ENCODE measurements at regions not wholly inside any gene's neighbourhood (a gene's known extent, or its start where the extent isn't known, plus 50 kb on each side); places are given as distances from the start of the nearest gene placed in this dataset.
"Not testable (repeated sequence)": the region's sequence is repeated elsewhere in the genome, so short reads cannot be mapped to it uniquely, and the experiment has no call there.

- not testable (repeated sequence) for H3K56ac ChIP-seq (ENCODE audit: low read length); H3K23ac ChIP-seq (ENCODE audit: low read length); H2BK15ac ChIP-seq (replicated peaks; ENCODE audit: low read depth); H3K18ac ChIP-seq (ENCODE audit: low read length); H3K79me2 ChIP-seq (ENCODE audit: control insufficient read depth, insufficient read depth, low read length); H3K4ac ChIP-seq (ENCODE audit: low read depth, low read length); H3K4me3 ChIP-seq (ENCODE audit: low read length); H3K27ac ChIP-seq (ENCODE audit: low read depth, low read length); DNase-seq; H3K79me1 ChIP-seq (ENCODE audit: low read length); H2BK5ac ChIP-seq (ENCODE audit: low read length); H3K4me2 ChIP-seq (ENCODE audit: low read length); H3K27me3 ChIP-seq (ENCODE audit: insufficient read depth, low read length, poor library complexity); H3K9ac ChIP-seq (ENCODE audit: low read length); H4K5ac ChIP-seq (ENCODE audit: low read length); H2AK5ac ChIP-seq (ENCODE audit: low read length); H3K4me1 ChIP-seq (ENCODE audit: control insufficient read depth, low read depth, low read length); H3K36me3 ChIP-seq (ENCODE audit: control insufficient read depth, insufficient read depth, low read length); H2BK120ac ChIP-seq (ENCODE audit: low read depth, low read length); H4K8ac ChIP-seq (ENCODE audit: low read depth, low read length)
- WGBS (ENCODE audit: extremely low coverage, insufficient coverage, low lambda C conversion rate), result no CpG with 5 or more reads among the region's 28 CpGs
Observed at GRCh38 chr1:189225794-189226145, 1251.9 kb downstream of the BRINP3 start.

GRCh38 chr1:189226779-189227178 is 1250.9 kb downstream of the BRINP3 start:
- Histone ChIP-seq H3K27ac (ENCODE audit: low read depth, low read length) (no peak overlapping the region), H3K4ac (ENCODE audit: low read depth, low read length) (no peak overlapping the region), H2BK5ac (ENCODE audit: low read length) (no peak overlapping the region), H2AK5ac (ENCODE audit: low read length) (no peak overlapping the region), H4K8ac (ENCODE audit: low read depth, low read length) (no peak overlapping the region), H3K23ac (ENCODE audit: low read length) (no peak overlapping the region), H3K4me1 (ENCODE audit: control insufficient read depth, low read depth, low read length) (no peaks in the 10 kb centered on the region), H3K27me3 (ENCODE audit: insufficient read depth, low read length, poor library complexity) (no peaks in the 10 kb centered on the region), H3K4me3 (ENCODE audit: low read length) (no peak overlapping the region), H3K56ac (ENCODE audit: low read length) (no peak overlapping the region), H3K79me2 (ENCODE audit: control insufficient read depth, insufficient read depth, low read length) (no peaks in the 10 kb centered on the region), H3K9ac (ENCODE audit: low read length) (no peak overlapping the region), H3K79me1 (ENCODE audit: low read length) (no peaks in the 10 kb centered on the region), H3K18ac (ENCODE audit: low read length) (no peak overlapping the region), H2BK15ac (replicated peaks; ENCODE audit: low read depth) (no peak overlapping the region), H2BK120ac (ENCODE audit: low read depth, low read length) (no peak overlapping the region), H3K4me2 (ENCODE audit: low read length) (no peak overlapping the region), H3K36me3 (ENCODE audit: control insufficient read depth, insufficient read depth, low read length) (no peaks in the 10 kb centered on the region), H4K5ac (ENCODE audit: low read length) (no peak overlapping the region)
- DNase-seq, result no peak
- no CpG with 5 or more reads among the region's 1 CpG for WGBS (ENCODE audit: extremely low coverage, insufficient coverage, low lambda C conversion rate)

GRCh38 chr1:189237008-189237407 is 1240.7 kb downstream of the BRINP3 start:
- no peak overlapping the region for H2AK5ac ChIP-seq (ENCODE audit: low read length)
- no peak overlapping the region for H3K4ac ChIP-seq (ENCODE audit: low read depth, low read length)
- H3K4me3 ChIP-seq (ENCODE audit: low read length), result no peak overlapping the region
- H3K4me2 ChIP-seq (ENCODE audit: low read length), result no peak overlapping the region
- no peaks in the 10 kb centered on the region for H3K79me2 ChIP-seq (ENCODE audit: control insufficient read depth, insufficient read depth, low read length)
- H4K8ac ChIP-seq (ENCODE audit: low read depth, low read length), result no peak overlapping the region
- H2BK5ac ChIP-seq (ENCODE audit: low read length), result no peak overlapping the region
- H3K9ac ChIP-seq (ENCODE audit: low read length), result no peak overlapping the region
- H3K36me3 ChIP-seq (ENCODE audit: control insufficient read depth, insufficient read depth, low read length), result no peaks in the 10 kb centered on the region
- WGBS (ENCODE audit: extremely low coverage, insufficient coverage, low lambda C conversion rate), result no CpG with 5 or more reads among the region's 3 CpGs
- H3K56ac ChIP-seq (ENCODE audit: low read length), result no peak overlapping the region
- no peak overlapping the region for H2BK120ac ChIP-seq (ENCODE audit: low read depth, low read length)
- peak; percentile 9 for DNase-seq
- no peak overlapping the region for H3K18ac ChIP-seq (ENCODE audit: low read length)
- H3K4me1 ChIP-seq (ENCODE audit: control insufficient read depth, low read depth, low read length), result no peaks in the 10 kb centered on the region
- no peak overlapping the region for H3K23ac ChIP-seq (ENCODE audit: low read length)
- no peaks in the 10 kb centered on the region for H3K79me1 ChIP-seq (ENCODE audit: low read length)
- no peak overlapping the region for H4K5ac ChIP-seq (ENCODE audit: low read length)
- H3K27me3 ChIP-seq (ENCODE audit: insufficient read depth, low read length, poor library complexity), result no peaks in the 10 kb centered on the region
- no peak overlapping the region for H3K27ac ChIP-seq (ENCODE audit: low read depth, low read length)
- H2BK15ac ChIP-seq (replicated peaks; ENCODE audit: low read depth), result no peak overlapping the region

GRCh38 chr1:189253601-189254350 is 1223.9 kb downstream of the BRINP3 start:
- H2BK15ac ChIP-seq (replicated peaks; ENCODE audit: low read depth), result no peak overlapping the region
- no peak overlapping the region for H3K18ac ChIP-seq (ENCODE audit: low read length)
- no peak overlapping the region for H2BK120ac ChIP-seq (ENCODE audit: low read depth, low read length)
- H3K4ac ChIP-seq (ENCODE audit: low read depth, low read length), result no peak overlapping the region
- no peak overlapping the region for H4K5ac ChIP-seq (ENCODE audit: low read length)
- no peaks in the 10 kb centered on the region for H3K79me2 ChIP-seq (ENCODE audit: control insufficient read depth, insufficient read depth, low read length)
- H3K4me3 ChIP-seq (ENCODE audit: low read length), result no peak overlapping the region
- no peak overlapping the region for H3K23ac ChIP-seq (ENCODE audit: low read length)
- DNase-seq, result no peak
- WGBS (ENCODE audit: extremely low coverage, insufficient coverage, low lambda C conversion rate), result no CpG with 5 or more reads among the region's 18 CpGs
- H2BK5ac ChIP-seq (ENCODE audit: low read length), result no peak overlapping the region
- no peak overlapping the region for H3K56ac ChIP-seq (ENCODE audit: low read length)
- H2AK5ac ChIP-seq (ENCODE audit: low read length), result no peak overlapping the region
- no peak overlapping the region for H3K9ac ChIP-seq (ENCODE audit: low read length)
- H3K79me1 ChIP-seq (ENCODE audit: low read length), result no peaks in the 10 kb centered on the region
- no peak overlapping the region for H4K8ac ChIP-seq (ENCODE audit: low read depth, low read length)
- no peaks in the 10 kb centered on the region for H3K36me3 ChIP-seq (ENCODE audit: control insufficient read depth, insufficient read depth, low read length)
- H3K27me3 ChIP-seq (ENCODE audit: insufficient read depth, low read length, poor library complexity), result no peaks in the 10 kb centered on the region
- H3K4me1 ChIP-seq (ENCODE audit: control insufficient read depth, low read depth, low read length), result no peaks in the 10 kb centered on the region
- no peak overlapping the region for H3K27ac ChIP-seq (ENCODE audit: low read depth, low read length)
- no peak overlapping the region for H3K4me2 ChIP-seq (ENCODE audit: low read length)

- not testable (repeated sequence) for DNase-seq; H4K8ac ChIP-seq (ENCODE audit: low read depth, low read length); H4K5ac ChIP-seq (ENCODE audit: low read length); H3K23ac ChIP-seq (ENCODE audit: low read length); H3K79me2 ChIP-seq (ENCODE audit: control insufficient read depth, insufficient read depth, low read length); H3K4ac ChIP-seq (ENCODE audit: low read depth, low read length); H3K27me3 ChIP-seq (ENCODE audit: insufficient read depth, low read length, poor library complexity); H3K4me2 ChIP-seq (ENCODE audit: low read length); H3K9ac ChIP-seq (ENCODE audit: low read length); H2BK15ac ChIP-seq (replicated peaks; ENCODE audit: low read depth); H3K56ac ChIP-seq (ENCODE audit: low read length); H3K4me1 ChIP-seq (ENCODE audit: control insufficient read depth, low read depth, low read length); H2AK5ac ChIP-seq (ENCODE audit: low read length); H3K27ac ChIP-seq (ENCODE audit: low read depth, low read length); H2BK5ac ChIP-seq (ENCODE audit: low read length); H2BK120ac ChIP-seq (ENCODE audit: low read depth, low read length); H3K79me1 ChIP-seq (ENCODE audit: low read length); H3K36me3 ChIP-seq (ENCODE audit: control insufficient read depth, insufficient read depth, low read length); H3K4me3 ChIP-seq (ENCODE audit: low read length); H3K18ac ChIP-seq (ENCODE audit: low read length)
- WGBS (ENCODE audit: extremely low coverage, insufficient coverage, low lambda C conversion rate), result no CpG with 5 or more reads among the region's 1 CpG
Observed at GRCh38 chr1:189261128-189261527, 1216.5 kb downstream of the BRINP3 start.

- Histone ChIP-seq H4K5ac (ENCODE audit: low read length) (no peak overlapping the region), H3K9ac (ENCODE audit: low read length) (no peak overlapping the region), H4K8ac (ENCODE audit: low read depth, low read length) (no peak overlapping the region), H3K27ac (ENCODE audit: low read depth, low read length) (no peak overlapping the region), H3K4ac (ENCODE audit: low read depth, low read length) (no peak overlapping the region), H2BK5ac (ENCODE audit: low read length) (no peak overlapping the region), H2AK5ac (ENCODE audit: low read length) (no peak overlapping the region), H3K36me3 (ENCODE audit: control insufficient read depth, insufficient read depth, low read length) (no peaks in the 10 kb centered on the region), H3K4me2 (ENCODE audit: low read length) (no peak overlapping the region), H2BK120ac (ENCODE audit: low read depth, low read length) (no peak overlapping the region), H3K4me1 (ENCODE audit: control insufficient read depth, low read depth, low read length) (no peaks in the 10 kb centered on the region), H3K56ac (ENCODE audit: low read length) (no peak overlapping the region), H3K79me1 (ENCODE audit: low read length) (no peaks in the 10 kb centered on the region), H3K23ac (ENCODE audit: low read length) (no peak overlapping the region), H3K79me2 (ENCODE audit: control insufficient read depth, insufficient read depth, low read length) (no peaks in the 10 kb centered on the region), H3K18ac (ENCODE audit: low read length) (no peak overlapping the region), H3K27me3 (ENCODE audit: insufficient read depth, low read length, poor library complexity) (no peaks in the 10 kb centered on the region), H3K4me3 (ENCODE audit: low read length) (no peak overlapping the region), H2BK15ac (replicated peaks; ENCODE audit: low read depth) (no peak overlapping the region)
- no CpG with 5 or more reads among the region's 2 CpGs for WGBS (ENCODE audit: extremely low coverage, insufficient coverage, low lambda C conversion rate)
- DNase-seq, result peak; percentile 59
Observed at GRCh38 chr1:189269011-189269410, 1208.7 kb downstream of the BRINP3 start.
